ENCODE measurements at regions not wholly inside any gene's neighbourhood (a gene's known extent, or its start where the extent isn't known, plus 50 kb on each side); places are given as distances from the start of the nearest gene placed in this dataset.

DNA sequence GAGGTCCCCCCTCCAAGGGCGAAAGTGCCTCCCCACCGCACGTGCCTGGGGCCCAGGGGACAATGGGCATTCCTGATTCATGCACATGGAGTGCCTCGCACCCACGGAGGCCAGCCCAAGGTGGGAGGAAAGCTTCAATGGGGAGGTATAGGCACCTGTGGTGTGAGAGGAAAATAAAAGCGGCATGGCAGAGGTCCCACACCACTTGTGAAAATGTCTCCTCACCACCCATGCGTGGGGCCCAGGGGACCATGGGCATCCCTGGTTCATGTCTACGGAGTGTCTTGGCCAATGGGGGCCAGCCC, 384.7 kb downstream of the ALG10 start:
- H3K27ac ChIP-seq (ENCODE audit: low read depth in 2 of 2, low read length in 1 of 2), result no peak overlapping the region
- H3K79me2 ChIP-seq (ENCODE audit: insufficient read depth), result no peaks in the 10 kb centered on the region
- H2AFZ ChIP-seq (ENCODE audit: low read depth), result no peak overlapping the region
- ChIA-PET POLR2A (no interaction called here), CTCF (no interaction called here)
- no peak overlapping the region for H3K4me3 ChIP-seq (ENCODE audit: low read depth in 2 of 2, low read length in 1 of 2)
- no peak overlapping the region for H3K4me2 ChIP-seq
- H4K20me1 ChIP-seq (ENCODE audit: insufficient read depth), result no peaks in the 10 kb centered on the region
- no peak for DNase-seq
- 44% methylated on average over 4 of the region's 8 CpGs for WGBS (ENCODE audit: low lambda C conversion rate)
- H3F3A ChIP-seq (replicated peaks; ENCODE audit: insufficient read depth), result no peaks in the 10 kb centered on the region
- no peak overlapping the region for H3K9ac ChIP-seq
- no peaks in the 10 kb centered on the region for H3K4me1 ChIP-seq (ENCODE audit: control insufficient read depth in 1 of 2, insufficient read depth in 2 of 2, low read depth in 1 of 2, low read length in 1 of 2)
- no peaks in the 10 kb centered on the region for H3K36me3 ChIP-seq (replicated peaks in 1 of 2; ENCODE audit: control insufficient read depth in 1 of 2, insufficient read depth in 2 of 2, low read length in 1 of 2)
- no peaks in the 10 kb centered on the region for H3K9me2 ChIP-seq
- H3K27me3 ChIP-seq (ENCODE audit: insufficient read depth), result no peaks in the 10 kb centered on the region
- 0 out of 2 replicates have a peak, but pooled peaks cover 7% of the 10 kb centered on the region for H3K9me3 ChIP-seq
- TF ChIP-seq, protein P1, sequence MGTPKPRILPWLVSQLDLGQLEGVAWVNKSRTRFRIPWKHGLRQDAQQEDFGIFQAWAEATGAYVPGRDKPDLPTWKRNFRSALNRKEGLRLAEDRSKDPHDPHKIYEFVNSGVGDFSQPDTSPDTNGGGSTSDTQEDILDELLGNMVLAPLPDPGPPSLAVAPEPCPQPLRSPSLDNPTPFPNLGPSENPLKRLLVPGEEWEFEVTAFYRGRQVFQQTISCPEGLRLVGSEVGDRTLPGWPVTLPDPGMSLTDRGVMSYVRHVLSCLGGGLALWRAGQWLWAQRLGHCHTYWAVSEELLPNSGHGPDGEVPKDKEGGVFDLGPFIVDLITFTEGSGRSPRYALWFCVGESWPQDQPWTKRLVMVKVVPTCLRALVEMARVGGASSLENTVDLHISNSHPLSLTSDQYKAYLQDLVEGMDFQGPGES (IDR thresholded peaks at IDR 0.05; ENCODE audit: low read depth, low read length), result no peak
- TF ChIP-seq JUND (IDR thresholded peaks at IDR 0.05) (no peak), SMC3 (IDR thresholded peaks at IDR 0.05; ENCODE audit: low read depth, low read length) (no peak), MEF2A (IDR thresholded peaks at IDR 0.05; ENCODE audit: borderline replicate concordance, low read depth) (no peak), GABPA (IDR thresholded peaks at IDR 0.05; ENCODE audit: low read depth) (no peak), POLR2AphosphoS5 (IDR thresholded peaks at IDR 0.05; ENCODE audit: low read depth, low read length) (no peak), YY1 (IDR thresholded peaks at IDR 0.05; ENCODE audit: low read depth) (no peak), FOSL2 (IDR thresholded peaks at IDR 0.05; ENCODE audit: borderline replicate concordance, low read depth) (no peak), FOXM1 (IDR thresholded peaks at IDR 0.05; ENCODE audit: low read depth) (no peak), RAD21 (IDR thresholded peaks at IDR 0.05; ENCODE audit: low read length) (no peak), EZH2phosphoT487 (IDR thresholded peaks at IDR 0.05; ENCODE audit: borderline replicate concordance, low read depth) (no peak), CHD2 (IDR thresholded peaks at IDR 0.05; ENCODE audit: low read length, partially characterized antibody) (no peak), GATA2 (CRISPR knock-in tag; IDR thresholded peaks at IDR 0.05) (no peak), RFX5 (IDR thresholded peaks at IDR 0.05; ENCODE audit: low read length) (no peak)
- TF ChIP-seq, protein P2, sequence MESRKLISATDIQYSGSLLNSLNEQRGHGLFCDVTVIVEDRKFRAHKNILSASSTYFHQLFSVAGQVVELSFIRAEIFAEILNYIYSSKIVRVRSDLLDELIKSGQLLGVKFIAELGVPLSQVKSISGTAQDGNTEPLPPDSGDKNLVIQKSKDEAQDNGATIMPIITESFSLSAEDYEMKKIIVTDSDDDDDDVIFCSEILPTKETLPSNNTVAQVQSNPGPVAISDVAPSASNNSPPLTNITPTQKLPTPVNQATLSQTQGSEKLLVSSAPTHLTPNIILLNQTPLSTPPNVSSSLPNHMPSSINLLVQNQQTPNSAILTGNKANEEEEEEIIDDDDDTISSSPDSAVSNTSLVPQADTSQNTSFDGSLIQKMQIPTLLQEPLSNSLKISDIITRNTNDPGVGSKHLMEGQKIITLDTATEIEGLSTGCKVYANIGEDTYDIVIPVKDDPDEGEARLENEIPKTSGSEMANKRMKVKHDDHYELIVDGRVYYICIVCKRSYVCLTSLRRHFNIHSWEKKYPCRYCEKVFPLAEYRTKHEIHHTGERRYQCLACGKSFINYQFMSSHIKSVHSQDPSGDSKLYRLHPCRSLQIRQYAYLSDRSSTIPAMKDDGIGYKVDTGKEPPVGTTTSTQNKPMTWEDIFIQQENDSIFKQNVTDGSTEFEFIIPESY (IDR thresholded peaks at IDR 0.05; ENCODE audit: borderline replicate concordance, low read depth), result no peak
- TF ChIP-seq, protein P3, sequence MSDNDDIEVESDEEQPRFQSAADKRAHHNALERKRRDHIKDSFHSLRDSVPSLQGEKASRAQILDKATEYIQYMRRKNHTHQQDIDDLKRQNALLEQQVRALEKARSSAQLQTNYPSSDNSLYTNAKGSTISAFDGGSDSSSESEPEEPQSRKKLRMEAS (IDR thresholded peaks at IDR 0.05; ENCODE audit: low read depth), result no peak
- TF ChIP-seq, protein P4, sequence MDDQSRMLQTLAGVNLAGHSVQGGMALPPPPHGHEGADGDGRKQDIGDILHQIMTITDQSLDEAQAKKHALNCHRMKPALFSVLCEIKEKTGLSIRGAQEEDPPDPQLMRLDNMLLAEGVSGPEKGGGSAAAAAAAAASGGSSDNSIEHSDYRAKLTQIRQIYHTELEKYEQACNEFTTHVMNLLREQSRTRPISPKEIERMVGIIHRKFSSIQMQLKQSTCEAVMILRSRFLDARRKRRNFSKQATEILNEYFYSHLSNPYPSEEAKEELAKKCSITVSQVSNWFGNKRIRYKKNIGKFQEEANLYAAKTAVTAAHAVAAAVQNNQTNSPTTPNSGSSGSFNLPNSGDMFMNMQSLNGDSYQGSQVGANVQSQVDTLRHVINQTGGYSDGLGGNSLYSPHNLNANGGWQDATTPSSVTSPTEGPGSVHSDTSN (IDR thresholded peaks at IDR 0.05), result no peak
- TF ChIP-seq, protein P5, sequence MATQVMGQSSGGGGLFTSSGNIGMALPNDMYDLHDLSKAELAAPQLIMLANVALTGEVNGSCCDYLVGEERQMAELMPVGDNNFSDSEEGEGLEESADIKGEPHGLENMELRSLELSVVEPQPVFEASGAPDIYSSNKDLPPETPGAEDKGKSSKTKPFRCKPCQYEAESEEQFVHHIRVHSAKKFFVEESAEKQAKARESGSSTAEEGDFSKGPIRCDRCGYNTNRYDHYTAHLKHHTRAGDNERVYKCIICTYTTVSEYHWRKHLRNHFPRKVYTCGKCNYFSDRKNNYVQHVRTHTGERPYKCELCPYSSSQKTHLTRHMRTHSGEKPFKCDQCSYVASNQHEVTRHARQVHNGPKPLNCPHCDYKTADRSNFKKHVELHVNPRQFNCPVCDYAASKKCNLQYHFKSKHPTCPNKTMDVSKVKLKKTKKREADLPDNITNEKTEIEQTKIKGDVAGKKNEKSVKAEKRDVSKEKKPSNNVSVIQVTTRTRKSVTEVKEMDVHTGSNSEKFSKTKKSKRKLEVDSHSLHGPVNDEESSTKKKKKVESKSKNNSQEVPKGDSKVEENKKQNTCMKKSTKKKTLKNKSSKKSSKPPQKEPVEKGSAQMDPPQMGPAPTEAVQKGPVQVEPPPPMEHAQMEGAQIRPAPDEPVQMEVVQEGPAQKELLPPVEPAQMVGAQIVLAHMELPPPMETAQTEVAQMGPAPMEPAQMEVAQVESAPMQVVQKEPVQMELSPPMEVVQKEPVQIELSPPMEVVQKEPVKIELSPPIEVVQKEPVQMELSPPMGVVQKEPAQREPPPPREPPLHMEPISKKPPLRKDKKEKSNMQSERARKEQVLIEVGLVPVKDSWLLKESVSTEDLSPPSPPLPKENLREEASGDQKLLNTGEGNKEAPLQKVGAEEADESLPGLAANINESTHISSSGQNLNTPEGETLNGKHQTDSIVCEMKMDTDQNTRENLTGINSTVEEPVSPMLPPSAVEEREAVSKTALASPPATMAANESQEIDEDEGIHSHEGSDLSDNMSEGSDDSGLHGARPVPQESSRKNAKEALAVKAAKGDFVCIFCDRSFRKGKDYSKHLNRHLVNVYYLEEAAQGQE (IDR thresholded peaks at IDR 0.05; ENCODE audit: low read depth, low read length), result no peak
- TF ChIP-seq, protein P6, sequence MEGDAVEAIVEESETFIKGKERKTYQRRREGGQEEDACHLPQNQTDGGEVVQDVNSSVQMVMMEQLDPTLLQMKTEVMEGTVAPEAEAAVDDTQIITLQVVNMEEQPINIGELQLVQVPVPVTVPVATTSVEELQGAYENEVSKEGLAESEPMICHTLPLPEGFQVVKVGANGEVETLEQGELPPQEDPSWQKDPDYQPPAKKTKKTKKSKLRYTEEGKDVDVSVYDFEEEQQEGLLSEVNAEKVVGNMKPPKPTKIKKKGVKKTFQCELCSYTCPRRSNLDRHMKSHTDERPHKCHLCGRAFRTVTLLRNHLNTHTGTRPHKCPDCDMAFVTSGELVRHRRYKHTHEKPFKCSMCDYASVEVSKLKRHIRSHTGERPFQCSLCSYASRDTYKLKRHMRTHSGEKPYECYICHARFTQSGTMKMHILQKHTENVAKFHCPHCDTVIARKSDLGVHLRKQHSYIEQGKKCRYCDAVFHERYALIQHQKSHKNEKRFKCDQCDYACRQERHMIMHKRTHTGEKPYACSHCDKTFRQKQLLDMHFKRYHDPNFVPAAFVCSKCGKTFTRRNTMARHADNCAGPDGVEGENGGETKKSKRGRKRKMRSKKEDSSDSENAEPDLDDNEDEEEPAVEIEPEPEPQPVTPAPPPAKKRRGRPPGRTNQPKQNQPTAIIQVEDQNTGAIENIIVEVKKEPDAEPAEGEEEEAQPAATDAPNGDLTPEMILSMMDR (IDR thresholded peaks at IDR 0.05), result no peak
